H1 (cell line): ENCODE measurements at regions not wholly inside any gene's neighbourhood (a gene's known extent, or its start where the extent isn't known, plus 50 kb on each side); places are given as distances from the start of the nearest gene placed in this dataset.

ENCODE experiments used
- CHD1 ChIP-seq: IDR thresholded peaks from 2 replicates; pipeline ENCODE4 v1.6.1; 2012; ENCODE audit warnings: low read depth, low read length, improper control_type of control experiment
- EZH2 ChIP-seq: fragments of 200-600 bp; sonication (generic); IDR thresholded peaks from 2 replicates; pipeline ENCODE4 v1.7.1; 2012; ENCODE audit warnings: low read depth, mild to moderate bottlenecking, moderate library complexity, low read length, inconsistent platforms; ENCODE audit not compliant: severe bottlenecking
- HDAC2 ChIP-seq, 2 experiments: fragments of 300-600 bp in 1 of 2; sonication (generic) in 1 of 2; IDR thresholded peaks; 2 replicates each; pipeline ENCODE4 v1.6.1; 2011 to 2012; ENCODE audit warnings: low read depth in 2 of 2, low read length in 2 of 2, mild to moderate bottlenecking in 2 of 2, moderate library complexity in 2 of 2, borderline replicate concordance in 1 of 2, inconsistent platforms in 1 of 2
- NRF1 ChIP-seq: IDR thresholded peaks from 2 replicates; pipeline ENCODE4 v1.6.1; 2011; ENCODE audit warnings: mild to moderate bottlenecking, low read depth, low read length, improper control_type of control experiment
- RAD21 ChIP-seq, 2 experiments: IDR thresholded peaks in 1 of 2; conservative IDR thresholded peaks in 1 of 2; 2 replicates each; pipeline ENCODE4 v1.6.1; 2011; ENCODE audit warnings: low read depth in 2 of 2, low read length in 2 of 2, improper control_type of control experiment in 1 of 2, inconsistent platforms in 1 of 2, mild to moderate bottlenecking in 1 of 2, moderate library complexity in 1 of 2
- SIN3A ChIP-seq, 2 experiments: IDR thresholded peaks in 1 of 2; conservative IDR thresholded peaks in 1 of 2; 2 replicates each; pipeline ENCODE4 v1.6.1; 2011 to 2012; ENCODE audit warnings: low read length in 2 of 2, improper control_type of control experiment in 1 of 2, low read depth in 1 of 2, mild to moderate bottlenecking in 1 of 2

- TF ChIP-seq HDAC2 (IDR thresholded peaks at IDR 0.05; ENCODE audit: borderline replicate concordance in 1 of 2, low read depth in 2 of 2, low read length in 2 of 2) = no peak
- TF ChIP-seq CHD1 = no peak
- TF ChIP-seq EZH2 = no peak
- no peak for TF ChIP-seq NRF1
- no peak for TF ChIP-seq RAD21 (IDR thresholded peaks at IDR 0.05 in 1 of 2, conservative IDR thresholded peaks at IDR 0.05 in 1 of 2; ENCODE audit: low read depth in 2 of 2, low read length in 2 of 2)
- TF ChIP-seq SIN3A (conservative IDR thresholded peaks at IDR 0.05 in 1 of 2, IDR thresholded peaks at IDR 0.05 in 1 of 2; ENCODE audit: low read depth in 1 of 2, low read length in 2 of 2) = no peak
These were observed 108.3 kb downstream of the ENGASE start (continued) for GRCh38 chr17:79183043-79183292.
